Cardiac fibroblast (primary cell): ENCODE measurements at regions not wholly inside any gene's neighbourhood (a gene's known extent, or its start where the extent isn't known, plus 50 kb on each side); places are given as distances from the start of the nearest gene placed in this dataset.

Source experiments
- DNase-seq, 2 donors: peaks; one replicate each; pipeline versions ENCODE4 v3.0.0 to v3.0.0-alpha.2; 2010; ENCODE audit warnings: low read depth in 2 of 2
- H3K4me3 ChIP-seq, 2 donors: replicated peaks in 1 of 2; 1 replicate in 1 of 2; 2 replicates in 1 of 2; pipeline ENCODE4 v1.5.1; 2011; ENCODE audit warnings: low read depth in 2 of 2, low read length in 2 of 2, mild to moderate bottlenecking in 2 of 2, moderate library complexity in 1 of 2
- TF ChIP-seq, protein P1 (sequence below): IDR thresholded peaks from one replicate; pipeline ENCODE4 v1.5.1; 2011; ENCODE audit warnings: low read depth, mild to moderate bottlenecking, low read length, inconsistent platforms

DNA sequence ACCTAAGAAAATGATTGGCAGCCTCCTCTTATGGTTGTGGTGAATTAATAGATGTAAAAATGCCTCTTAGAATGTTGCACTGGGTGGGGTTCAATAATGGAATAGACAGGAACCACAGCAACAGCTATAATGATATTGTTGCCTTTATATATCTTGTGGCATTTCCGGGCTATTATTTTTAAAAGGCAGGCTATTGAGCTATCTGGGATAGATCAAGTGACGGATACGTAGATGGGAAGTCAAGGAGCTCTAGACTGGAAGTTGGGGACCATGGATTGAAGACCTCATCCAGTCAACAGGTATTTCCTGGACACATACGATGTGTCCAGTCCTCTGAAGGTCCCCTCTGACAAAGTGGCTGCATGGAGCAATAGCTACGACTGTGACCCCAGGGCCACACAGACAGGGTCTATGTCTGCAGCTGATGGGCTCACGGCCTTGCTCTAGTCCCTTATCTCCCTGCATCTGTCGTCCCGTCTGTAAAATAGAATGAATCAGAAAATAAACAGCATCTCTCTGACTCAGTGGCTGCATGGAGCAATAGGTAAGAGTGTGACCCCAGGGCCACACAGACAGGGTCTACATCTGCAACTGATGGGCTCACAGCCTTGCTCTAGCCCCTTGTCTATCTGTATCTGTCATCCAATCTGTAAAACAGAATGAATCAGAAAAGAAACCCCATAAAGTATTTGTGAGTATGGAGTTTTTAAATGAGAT, 117.7 kb upstream of the FOXF1 start:
- DNase-seq: peak in 1 of 2 donors; percentile 59
- TF ChIP-seq, protein P1, sequence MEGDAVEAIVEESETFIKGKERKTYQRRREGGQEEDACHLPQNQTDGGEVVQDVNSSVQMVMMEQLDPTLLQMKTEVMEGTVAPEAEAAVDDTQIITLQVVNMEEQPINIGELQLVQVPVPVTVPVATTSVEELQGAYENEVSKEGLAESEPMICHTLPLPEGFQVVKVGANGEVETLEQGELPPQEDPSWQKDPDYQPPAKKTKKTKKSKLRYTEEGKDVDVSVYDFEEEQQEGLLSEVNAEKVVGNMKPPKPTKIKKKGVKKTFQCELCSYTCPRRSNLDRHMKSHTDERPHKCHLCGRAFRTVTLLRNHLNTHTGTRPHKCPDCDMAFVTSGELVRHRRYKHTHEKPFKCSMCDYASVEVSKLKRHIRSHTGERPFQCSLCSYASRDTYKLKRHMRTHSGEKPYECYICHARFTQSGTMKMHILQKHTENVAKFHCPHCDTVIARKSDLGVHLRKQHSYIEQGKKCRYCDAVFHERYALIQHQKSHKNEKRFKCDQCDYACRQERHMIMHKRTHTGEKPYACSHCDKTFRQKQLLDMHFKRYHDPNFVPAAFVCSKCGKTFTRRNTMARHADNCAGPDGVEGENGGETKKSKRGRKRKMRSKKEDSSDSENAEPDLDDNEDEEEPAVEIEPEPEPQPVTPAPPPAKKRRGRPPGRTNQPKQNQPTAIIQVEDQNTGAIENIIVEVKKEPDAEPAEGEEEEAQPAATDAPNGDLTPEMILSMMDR: no peak
- H3K4me3 ChIP-seq: no peak overlapping the region

DNA sequence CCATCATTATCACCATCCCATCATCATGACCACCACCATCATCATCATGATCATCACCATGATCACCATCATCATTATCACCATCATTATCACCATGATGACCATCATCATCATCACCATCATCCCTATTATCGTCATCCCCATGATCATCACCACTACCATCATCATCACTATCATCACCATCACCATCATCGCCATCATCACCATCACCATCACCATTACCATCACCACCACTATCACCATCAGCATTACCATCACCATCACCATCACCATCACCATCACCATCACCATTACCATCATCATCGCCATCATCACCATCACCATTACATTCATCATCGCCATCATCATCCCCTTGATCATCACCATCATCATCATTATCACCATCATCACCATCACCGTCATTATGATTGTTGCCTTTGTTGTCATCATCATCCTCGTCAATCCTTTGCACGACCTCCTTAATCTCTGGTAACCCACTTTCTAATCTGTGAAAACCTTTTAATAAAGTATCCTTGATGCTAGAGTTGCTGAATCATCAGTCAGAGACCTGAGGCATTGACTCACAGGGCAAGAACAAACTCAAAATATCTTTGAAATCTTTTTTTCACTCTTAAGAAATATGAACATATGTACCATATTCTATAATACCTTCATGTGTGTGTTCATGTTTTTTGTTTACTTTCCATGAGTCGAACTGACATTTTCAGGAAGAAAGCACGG, 116.3 kb upstream of the FOXF1 start:
- DNase-seq: no peak
- TF ChIP-seq, protein P1: no peak

GRCh38 chr16:86395477-86395876, 114.8 kb upstream of the FOXF1 start:
- no peak for DNase-seq
- TF ChIP-seq, protein P1: no peak
- H3K4me3 ChIP-seq: no peak overlapping the region

More for the DNA sequence above, 116.3 kb upstream of the FOXF1 start:
- H3K4me3 ChIP-seq: no peak overlapping the region

GRCh38 chr16:86396422-86396821, 113.9 kb upstream of the FOXF1 start:
- DNase-seq: peak; percentile 40 to 85
- TF ChIP-seq, protein P1: no peak
- H3K4me3 ChIP-seq: no peak overlapping the region

DNA sequence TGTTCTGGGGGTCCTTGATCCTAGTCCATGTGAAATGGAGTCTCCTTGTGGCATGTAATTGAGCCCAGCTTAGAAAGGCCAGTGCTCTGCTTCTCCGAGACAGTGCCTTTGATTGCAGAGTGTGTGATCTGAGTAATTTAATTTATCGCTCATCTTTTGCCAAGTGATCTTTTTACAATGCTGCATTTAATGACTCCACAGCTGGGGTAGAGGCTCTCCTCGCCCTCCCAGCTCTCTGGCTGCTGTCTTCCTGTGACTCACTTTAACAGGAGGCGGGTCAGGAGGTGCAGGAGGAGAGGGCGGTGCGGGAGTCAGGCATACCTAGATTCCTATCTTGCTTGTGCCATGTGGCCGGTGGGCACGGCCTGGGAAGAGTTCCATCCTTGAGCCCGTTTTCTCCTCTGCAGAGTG, 113.4 kb upstream of the FOXF1 start:
- H3K4me3 ChIP-seq: no peak overlapping the region
- peak; percentile 69 to 73 for DNase-seq
- TF ChIP-seq, protein P1: no peak

DNA sequence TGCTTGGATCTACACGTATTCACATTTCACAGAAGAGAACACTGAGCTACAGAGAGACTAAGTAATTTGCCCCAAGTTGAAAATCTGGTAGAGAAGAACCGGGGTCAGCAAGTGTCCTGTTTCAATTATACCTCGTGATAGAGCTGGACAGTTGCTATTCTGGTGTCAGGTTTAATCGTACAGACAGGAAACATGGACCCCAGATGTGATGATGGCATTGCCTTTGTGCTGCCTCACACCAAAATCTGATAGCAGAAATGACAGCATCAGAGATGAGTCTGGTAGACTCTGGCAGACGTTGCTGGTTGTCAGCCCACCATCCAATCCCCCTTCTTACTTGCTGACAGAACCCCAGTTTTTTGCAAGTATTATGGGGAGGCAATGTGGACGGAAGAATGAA, 112.1 kb upstream of the FOXF1 start:
- TF ChIP-seq, protein P1: no peak
- H3K4me3 ChIP-seq: no peak overlapping the region
- no peak for DNase-seq
